ENCODE measurements at regions not wholly inside any gene's neighbourhood (a gene's known extent, or its start where the extent isn't known, plus 50 kb on each side); places are given as distances from the start of the nearest gene placed in this dataset.

- no peaks in the 10 kb centered on the region for H3K27me3 ChIP-seq (ENCODE audit: control insufficient read depth in 1 of 2, insufficient read depth in 2 of 2, low read length in 1 of 2)
- 92% methylated on average over 1 of the region's 1 CpG for WGBS, 2 donors
- H3K9me3 ChIP-seq (ENCODE audit: control insufficient read depth, low read length) = no peaks in the 10 kb centered on the region
- no peaks in the 10 kb centered on the region for H3K36me3 ChIP-seq (ENCODE audit: control insufficient read depth in 1 of 2, insufficient read depth in 2 of 2, low read length in 1 of 2)
- ATAC-seq (ENCODE audit: low FRiP score) (no peak), DNase-seq (no peak)
- H3K4me3 ChIP-seq (ENCODE audit: low read length in 2 of 2) = no peak overlapping the region
- H3K4me1 ChIP-seq (ENCODE audit: control insufficient read depth in 1 of 2, insufficient read depth in 2 of 2, low read length in 2 of 2) = no peaks in the 10 kb centered on the region
- H3K27ac ChIP-seq (ENCODE audit: low read depth in 1 of 2, low read length in 2 of 2) = no peak overlapping the region
- intact Hi-C loops (cut with DNase I) = no loop called here
Measured at GRCh38 chr10:83332690-83333089, 806.6 kb upstream of the GHITM start.

DNA sequence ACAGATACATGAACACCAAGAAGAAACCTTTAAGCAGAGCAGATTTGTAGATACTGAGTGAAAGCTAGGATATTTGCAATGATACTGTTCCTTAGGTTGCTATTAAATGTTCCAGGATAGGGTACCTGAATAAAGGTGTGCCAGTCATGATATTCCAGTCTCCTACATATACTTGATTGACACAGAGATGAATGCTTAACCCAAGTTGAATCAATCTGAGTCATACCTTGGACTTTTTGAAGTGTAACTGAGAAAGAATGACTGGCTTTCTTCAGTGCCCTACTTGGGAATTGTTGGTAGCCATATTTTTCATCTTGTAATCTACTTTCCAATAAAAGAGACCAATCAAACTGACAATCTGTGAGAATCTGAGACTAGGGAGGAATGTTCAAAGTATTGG, 805.7 kb upstream of the GHITM start:
- no peaks in the 10 kb centered on the region for H3K4me1 ChIP-seq (ENCODE audit: control insufficient read depth in 1 of 2, insufficient read depth in 2 of 2, low read length in 2 of 2)
- no peak for DNase-seq
- no peak overlapping the region for H3K4me3 ChIP-seq (ENCODE audit: low read length in 2 of 2)
- H3K9me3 ChIP-seq (ENCODE audit: control insufficient read depth, low read length) = no peaks in the 10 kb centered on the region
- intact Hi-C loops (cut with DNase I) = no loop called here
- H3K36me3 ChIP-seq (ENCODE audit: control insufficient read depth in 1 of 2, insufficient read depth in 2 of 2, low read length in 1 of 2) = no peaks in the 10 kb centered on the region
- H3K27me3 ChIP-seq (ENCODE audit: control insufficient read depth in 1 of 2, insufficient read depth in 2 of 2, low read length in 1 of 2) = no peaks in the 10 kb centered on the region
- no peak overlapping the region for H3K27ac ChIP-seq (ENCODE audit: low read depth in 1 of 2, low read length in 2 of 2)
- ATAC-seq (ENCODE audit: low FRiP score) = no peak

GRCh38 chr10:83343676-83344075, 795.6 kb upstream of the GHITM start:
- H3K27me3 ChIP-seq (ENCODE audit: control insufficient read depth in 1 of 2, insufficient read depth in 2 of 2, low read length in 1 of 2) = no peaks in the 10 kb centered on the region
- H3K4me1 ChIP-seq (ENCODE audit: control insufficient read depth in 1 of 2, insufficient read depth in 2 of 2, low read length in 2 of 2) = no peaks in the 10 kb centered on the region
- no peak overlapping the region for H3K27ac ChIP-seq (ENCODE audit: low read depth in 1 of 2, low read length in 2 of 2)
- intact Hi-C loops (cut with DNase I) = no loop called here
- no peak overlapping the region for H3K4me3 ChIP-seq (ENCODE audit: low read length in 2 of 2)
- ATAC-seq (ENCODE audit: low FRiP score) = no peak
- H3K36me3 ChIP-seq (ENCODE audit: control insufficient read depth in 1 of 2, insufficient read depth in 2 of 2, low read length in 1 of 2) = no peaks in the 10 kb centered on the region
- DNase-seq = no peak
- H3K9me3 ChIP-seq (ENCODE audit: control insufficient read depth, low read length) = no peaks in the 10 kb centered on the region

DNA sequence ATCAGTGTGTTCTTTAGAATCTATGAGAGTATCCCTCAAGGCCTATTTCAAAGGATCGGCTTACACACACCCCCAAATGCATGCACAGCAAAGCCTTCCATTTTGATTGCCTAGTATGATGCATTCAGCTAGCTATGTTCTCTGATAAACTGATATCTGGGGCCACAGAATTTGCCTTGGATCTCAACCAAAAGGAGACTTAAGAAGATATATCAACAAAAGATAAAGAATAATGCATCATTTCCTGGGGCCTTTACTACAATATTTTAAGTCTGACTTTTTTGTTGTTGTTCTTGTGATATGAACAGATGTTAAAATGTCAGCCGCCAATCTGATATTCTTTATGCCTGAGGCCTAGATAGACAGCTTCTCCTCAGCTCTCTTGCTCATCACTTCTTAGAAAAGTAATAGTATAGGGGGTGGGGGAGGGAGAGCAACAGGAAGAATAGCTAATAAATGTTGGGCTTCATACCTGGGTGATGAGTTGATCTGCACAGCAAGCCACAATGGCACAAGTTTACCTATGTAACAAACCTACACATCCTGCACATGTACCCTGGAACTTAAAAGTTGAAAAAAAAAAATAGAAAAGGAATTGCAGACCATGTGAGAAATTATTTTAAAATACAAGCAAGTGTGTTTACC, 792.9 kb upstream of the GHITM start:
- H3K4me1 ChIP-seq (ENCODE audit: control insufficient read depth in 1 of 2, insufficient read depth in 2 of 2, low read length in 2 of 2) = no peaks in the 10 kb centered on the region
- intact Hi-C loops (cut with DNase I) = no loop called here
- H3K9me3 ChIP-seq (ENCODE audit: control insufficient read depth, low read length) = no peaks in the 10 kb centered on the region
- no peak overlapping the region for H3K27ac ChIP-seq (ENCODE audit: low read depth in 1 of 2, low read length in 2 of 2)
- WGBS, 2 donors = 58 to 65% methylated on average over 2 of the region's 2 CpGs
- ATAC-seq (ENCODE audit: low FRiP score) (no peak), DNase-seq (no peak)
- no peaks in the 10 kb centered on the region for H3K27me3 ChIP-seq (ENCODE audit: control insufficient read depth in 1 of 2, insufficient read depth in 2 of 2, low read length in 1 of 2)
- H3K36me3 ChIP-seq (ENCODE audit: control insufficient read depth in 1 of 2, insufficient read depth in 2 of 2, low read length in 1 of 2) = no peaks in the 10 kb centered on the region
- no peak overlapping the region for H3K4me3 ChIP-seq (ENCODE audit: low read length in 2 of 2)

DNA sequence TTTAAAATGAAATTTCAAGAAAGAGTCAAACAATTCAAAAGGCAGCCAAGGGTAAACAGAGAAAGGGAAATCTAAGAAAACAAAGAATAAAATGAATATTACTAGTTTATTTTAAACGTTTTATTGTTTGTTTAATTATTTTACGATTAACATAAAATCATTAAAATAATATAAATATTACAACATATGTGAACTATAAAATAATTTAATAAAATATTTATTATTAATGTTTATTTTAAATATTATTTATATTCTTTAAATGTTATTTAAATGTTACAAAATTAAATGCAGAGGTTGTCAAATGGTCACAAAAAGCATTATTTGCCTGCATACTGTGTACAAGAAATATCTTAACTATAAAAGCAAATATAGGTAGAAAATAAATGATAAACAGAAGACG, 786.7 kb upstream of the GHITM start:
- DNase-seq (no peak), ATAC-seq (ENCODE audit: low FRiP score) (no peak)
- no peaks in the 10 kb centered on the region for H3K4me1 ChIP-seq (ENCODE audit: control insufficient read depth in 1 of 2, insufficient read depth in 2 of 2, low read length in 2 of 2)
- H3K9me3 ChIP-seq (ENCODE audit: control insufficient read depth, low read length) = no peaks in the 10 kb centered on the region
- no peak overlapping the region for H3K4me3 ChIP-seq (ENCODE audit: low read length in 2 of 2)
- no peaks in the 10 kb centered on the region for H3K36me3 ChIP-seq (ENCODE audit: control insufficient read depth in 1 of 2, insufficient read depth in 2 of 2, low read length in 1 of 2)
- H3K27me3 ChIP-seq (ENCODE audit: control insufficient read depth in 1 of 2, insufficient read depth in 2 of 2, low read length in 1 of 2) = no peaks in the 10 kb centered on the region
- H3K27ac ChIP-seq (ENCODE audit: low read depth in 1 of 2, low read length in 2 of 2) = no peak overlapping the region
- WGBS, 2 donors = 87 to 88% methylated on average over 3 of the region's 3 CpGs
- intact Hi-C loops (cut with DNase I) = no loop called here

GRCh38 chr10:83354456-83354855, 784.9 kb upstream of the GHITM start:
- Histone ChIP-seq H3K36me3 (ENCODE audit: control insufficient read depth in 1 of 2, insufficient read depth in 2 of 2, low read length in 1 of 2) (no peaks in the 10 kb centered on the region), H3K4me1 (ENCODE audit: control insufficient read depth in 1 of 2, insufficient read depth in 2 of 2, low read length in 2 of 2) (no peaks in the 10 kb centered on the region), H3K27ac (ENCODE audit: low read depth in 1 of 2, low read length in 2 of 2) (no peak overlapping the region), H3K9me3 (ENCODE audit: control insufficient read depth, low read length) (no peaks in the 10 kb centered on the region), H3K27me3 (ENCODE audit: control insufficient read depth in 1 of 2, insufficient read depth in 2 of 2, low read length in 1 of 2) (no peaks in the 10 kb centered on the region), H3K4me3 (ENCODE audit: low read length in 2 of 2) (no peak overlapping the region)
- DNase-seq (no peak), ATAC-seq (ENCODE audit: low FRiP score) (no peak)
- WGBS, 2 donors = 80 to 94% methylated on average over 1 of the region's 1 CpG
- intact Hi-C loops (cut with DNase I) = no loop called here

- no peak overlapping the region for H3K4me3 ChIP-seq (ENCODE audit: low read length in 2 of 2)
- intact Hi-C loops (cut with DNase I) = no loop called here
- ATAC-seq (ENCODE audit: low FRiP score) = no peak
- no peaks in the 10 kb centered on the region for H3K4me1 ChIP-seq (ENCODE audit: control insufficient read depth in 1 of 2, insufficient read depth in 2 of 2, low read length in 2 of 2)
- no peak overlapping the region for H3K27ac ChIP-seq (ENCODE audit: low read depth in 1 of 2, low read length in 2 of 2)
- WGBS, 2 donors = 48 to 100% methylated on average over 1 of the region's 1 CpG
- no peaks in the 10 kb centered on the region for H3K9me3 ChIP-seq (ENCODE audit: control insufficient read depth, low read length)
- no peaks in the 10 kb centered on the region for H3K36me3 ChIP-seq (ENCODE audit: control insufficient read depth in 1 of 2, insufficient read depth in 2 of 2, low read length in 1 of 2)
- DNase-seq = no peak
- no peaks in the 10 kb centered on the region for H3K27me3 ChIP-seq (ENCODE audit: control insufficient read depth in 1 of 2, insufficient read depth in 2 of 2, low read length in 1 of 2)
Measured at GRCh38 chr10:83357004-83357403, 782.3 kb upstream of the GHITM start.

GRCh38 chr10:83357627-83358026, 781.7 kb upstream of the GHITM start:
- ATAC-seq (ENCODE audit: low FRiP score) = no peak
- intact Hi-C loops (cut with DNase I) = no loop called here

DNA sequence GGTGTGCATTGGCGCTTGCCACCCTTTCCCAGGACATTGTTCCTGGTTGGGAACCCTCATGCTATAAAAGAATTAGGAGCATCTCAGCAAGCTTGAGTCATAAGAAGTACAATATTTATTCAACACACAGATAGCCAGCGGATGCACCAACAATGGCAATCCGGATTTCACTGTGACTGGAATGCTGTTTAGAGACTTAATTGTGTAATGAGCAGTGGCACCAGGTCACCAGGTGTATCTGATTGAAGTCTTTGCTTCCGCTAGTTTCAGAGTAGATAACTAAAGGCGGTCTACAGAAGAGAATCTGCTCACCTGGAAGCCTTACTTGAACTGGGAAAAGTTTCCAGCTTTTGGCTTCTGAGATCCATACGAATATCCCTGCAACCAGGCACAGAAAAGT, 772.3 kb upstream of the GHITM start:
- 91% methylated on average over 6 of the region's 6 CpGs for WGBS, 2 donors
- intact Hi-C loops (cut with DNase I) = no loop called here
- Histone ChIP-seq H3K27ac (ENCODE audit: low read depth in 1 of 2, low read length in 2 of 2) (no peak overlapping the region), H3K4me1 (ENCODE audit: control insufficient read depth in 1 of 2, insufficient read depth in 2 of 2, low read length in 2 of 2) (no peaks in the 10 kb centered on the region), H3K27me3 (ENCODE audit: control insufficient read depth in 1 of 2, insufficient read depth in 2 of 2, low read length in 1 of 2) (no peaks in the 10 kb centered on the region), H3K4me3 (ENCODE audit: low read length in 2 of 2) (no peak overlapping the region), H3K36me3 (ENCODE audit: control insufficient read depth in 1 of 2, insufficient read depth in 2 of 2, low read length in 1 of 2) (no peaks in the 10 kb centered on the region), H3K9me3 (ENCODE audit: control insufficient read depth, low read length) (no peaks in the 10 kb centered on the region)
- no peak for DNase-seq
- ATAC-seq (ENCODE audit: low FRiP score) = no peak

More at GRCh38 chr10:83357627-83358026, 781.7 kb upstream of the GHITM start:
- H3K36me3 ChIP-seq (ENCODE audit: control insufficient read depth in 1 of 2, insufficient read depth in 2 of 2, low read length in 1 of 2) = no peaks in the 10 kb centered on the region
- no peaks in the 10 kb centered on the region for H3K27me3 ChIP-seq (ENCODE audit: control insufficient read depth in 1 of 2, insufficient read depth in 2 of 2, low read length in 1 of 2)
- no peaks in the 10 kb centered on the region for H3K4me1 ChIP-seq (ENCODE audit: control insufficient read depth in 1 of 2, insufficient read depth in 2 of 2, low read length in 2 of 2)
- no peaks in the 10 kb centered on the region for H3K9me3 ChIP-seq (ENCODE audit: control insufficient read depth, low read length)
- no peak overlapping the region for H3K4me3 ChIP-seq (ENCODE audit: low read length in 2 of 2)
- H3K27ac ChIP-seq (ENCODE audit: low read depth in 1 of 2, low read length in 2 of 2) = no peak overlapping the region
- DNase-seq = no peak

Data from aorta (tissue), 5 donors.